ENCODE measurements at regions not wholly inside any gene's neighbourhood (a gene's known extent, or its start where the extent isn't known, plus 50 kb on each side); places are given as distances from the start of the nearest gene placed in this dataset.

- in situ Hi-C loops (cut with MboI; ENCODE audit: low sequenced_read_pairs, unreplicated experiment), result no loop called here
- no peak for DNase-seq (ENCODE audit: low spot score)
- no peak for TF ChIP-seq CTCF (IDR thresholded peaks at IDR 0.05; ENCODE audit: borderline replicate concordance, control extremely low read depth, extremely low read depth, insufficient read depth, missing control alignments)
These were observed 163.6 kb upstream of the VRK2 start for GRCh38 chr2:57882895-57883515.

GRCh38 chr2:57884281-57884680, 162.3 kb upstream of the VRK2 start:
- in situ Hi-C loops (cut with MboI; ENCODE audit: low sequenced_read_pairs, unreplicated experiment), result no loop called here
- DNase-seq (ENCODE audit: low spot score), result no peak

GRCh38 chr2:57885742-57886141, 160.9 kb upstream of the VRK2 start:
- TF ChIP-seq CTCF (IDR thresholded peaks at IDR 0.05; ENCODE audit: borderline replicate concordance, control extremely low read depth, extremely low read depth, insufficient read depth, missing control alignments), result no peak
- in situ Hi-C loops (cut with MboI; ENCODE audit: low sequenced_read_pairs, unreplicated experiment), result no loop called here
- DNase-seq (ENCODE audit: low spot score), result no peak

More at GRCh38 chr2:57884281-57884680, 162.3 kb upstream of the VRK2 start:
- no peak for TF ChIP-seq CTCF (IDR thresholded peaks at IDR 0.05; ENCODE audit: borderline replicate concordance, control extremely low read depth, extremely low read depth, insufficient read depth, missing control alignments)

- no peak for DNase-seq (ENCODE audit: low spot score)
- TF ChIP-seq CTCF (IDR thresholded peaks at IDR 0.05; ENCODE audit: borderline replicate concordance, control extremely low read depth, extremely low read depth, insufficient read depth, missing control alignments), result no peak
- in situ Hi-C loops (cut with MboI; ENCODE audit: low sequenced_read_pairs, unreplicated experiment), result no loop called here
These were observed 160.3 kb upstream of the VRK2 start for GRCh38 chr2:57886161-57886786.

GRCh38 chr2:57888463-57888862, 158.1 kb upstream of the VRK2 start:
- in situ Hi-C loops (cut with MboI; ENCODE audit: low sequenced_read_pairs, unreplicated experiment), result no loop called here

GRCh38 chr2:57890464-57890863, 156.1 kb upstream of the VRK2 start:
- in situ Hi-C loops (cut with MboI; ENCODE audit: low sequenced_read_pairs, unreplicated experiment), result loop anchor here (10.0 kb wide), 1 partner anchor 544 kb away; no protein-coding TSS in a partner anchor
- no peak for TF ChIP-seq CTCF (IDR thresholded peaks at IDR 0.05; ENCODE audit: borderline replicate concordance, control extremely low read depth, extremely low read depth, insufficient read depth, missing control alignments)
- DNase-seq (ENCODE audit: low spot score), result no peak

More at GRCh38 chr2:57888463-57888862, 158.1 kb upstream of the VRK2 start:
- no peak for TF ChIP-seq CTCF (IDR thresholded peaks at IDR 0.05; ENCODE audit: borderline replicate concordance, control extremely low read depth, extremely low read depth, insufficient read depth, missing control alignments)
- DNase-seq (ENCODE audit: low spot score), result no peak

All from GM13976 (cell line).